H9 (cell line): ENCODE measurements at regions not wholly inside any gene's neighbourhood (a gene's known extent, or its start where the extent isn't known, plus 50 kb on each side); places are given as distances from the start of the nearest gene placed in this dataset.
"Not testable (repeated sequence)": the region's sequence is repeated elsewhere in the genome, so short reads cannot be mapped to it uniquely, and the experiment has no call there.

Experiments
- DNase-seq: peaks from one replicate; pipeline ENCODE4 v3.0.0-alpha.2; 2017
- H2AFZ ChIP-seq: one replicate; pipeline ENCODE4 v1.6.1; 2013; ENCODE audit warnings: mild to moderate bottlenecking, low read length, control low read depth, moderate library complexity
- H2AK5ac ChIP-seq: 2 replicates; pipeline ENCODE4 v1.6.1; 2013; ENCODE audit warnings: low read length, control low read depth, mixed read lengths; ENCODE audit not compliant: insufficient read length
- H2BK120ac ChIP-seq: one replicate; pipeline ENCODE4 v1.6.1; 2013; ENCODE audit warnings: low read depth, mild to moderate bottlenecking, low read length, control low read depth, inconsistent platforms; ENCODE audit not compliant: poor library complexity, severe bottlenecking
- H2BK12ac ChIP-seq: 2 replicates; pipeline ENCODE4 v1.6.1; 2013; ENCODE audit warnings: low read length, control low read depth, mixed read lengths, low read depth; ENCODE audit not compliant: insufficient read length
- H2BK15ac ChIP-seq: 2 replicates; pipeline ENCODE4 v1.6.1; 2013; ENCODE audit warnings: low read depth, low read length, control low read depth
- H2BK20ac ChIP-seq: one replicate; pipeline ENCODE4 v1.6.1; 2013; ENCODE audit warnings: low read depth, mild to moderate bottlenecking, low read length, control low read depth, inconsistent platforms; ENCODE audit not compliant: poor library complexity, severe bottlenecking
- H2BK5ac ChIP-seq: 2 replicates; pipeline ENCODE4 v1.6.1; 2013; ENCODE audit warnings: low read length, control low read depth, mixed read lengths; ENCODE audit not compliant: insufficient read length
- H3K14ac ChIP-seq: 2 replicates; pipeline ENCODE4 v1.6.1; 2013; ENCODE audit warnings: low read length, control low read depth; ENCODE audit not compliant: insufficient read depth
- H3K18ac ChIP-seq: 2 replicates; pipeline ENCODE4 v1.6.1; 2013; ENCODE audit warnings: low read depth, mild to moderate bottlenecking, mixed read lengths, low read length, control low read depth; ENCODE audit not compliant: insufficient read length
- H3K23ac ChIP-seq: 2 replicates; pipeline ENCODE4 v1.6.1; 2013; ENCODE audit warnings: low read length, control low read depth, mixed read lengths, low read depth; ENCODE audit not compliant: insufficient read length
- H3K23me2 ChIP-seq: 2 replicates; pipeline ENCODE4 v1.6.1; 2013; ENCODE audit warnings: low read depth, mild to moderate bottlenecking, mixed read lengths, low read length, control low read depth; ENCODE audit not compliant: insufficient read length, poor library complexity, severe bottlenecking
- H3K27ac ChIP-seq: 2 replicates; pipeline ENCODE4 v1.5.1; 2013; ENCODE audit warnings: low read length, control low read depth, mixed read lengths, low read depth; ENCODE audit not compliant: insufficient read length
- H3K27me3 ChIP-seq: 2 replicates; pipeline ENCODE4 v1.6.1; 2013; ENCODE audit warnings: low read length, control low read depth, inconsistent platforms; ENCODE audit not compliant: insufficient read depth
- H3K4ac ChIP-seq: 2 replicates; pipeline ENCODE4 v1.6.1; 2013; ENCODE audit warnings: low read depth, mild to moderate bottlenecking, control low read depth, inconsistent platforms, low read length, moderate library complexity
- H3K4me1 ChIP-seq: 2 replicates; pipeline ENCODE4 v1.6.1; 2013; ENCODE audit warnings: low read length, control low read depth, inconsistent platforms; ENCODE audit not compliant: insufficient read depth
- H3K4me2 ChIP-seq: 2 replicates; pipeline ENCODE4 v1.6.1; 2013; ENCODE audit warnings: low read length, control low read depth, mixed read lengths; ENCODE audit not compliant: insufficient read length, insufficient read depth
- H3K56ac ChIP-seq: 2 replicates; pipeline ENCODE4 v1.6.1; 2013; ENCODE audit warnings: low read depth, mild to moderate bottlenecking, mixed read lengths, low read length, control low read depth; ENCODE audit not compliant: insufficient read length
- H3K79me1 ChIP-seq: 2 replicates; pipeline ENCODE4 v1.6.1; 2013; ENCODE audit warnings: low read depth, mild to moderate bottlenecking, moderate library complexity, low read length, control low read depth, inconsistent platforms; ENCODE audit not compliant: insufficient read depth, poor library complexity, severe bottlenecking
- H3K79me2 ChIP-seq: 2 replicates; pipeline ENCODE4 v1.6.1; 2013; ENCODE audit warnings: low read length, control low read depth, inconsistent platforms; ENCODE audit not compliant: insufficient read depth
- H3K9ac ChIP-seq: 2 replicates; pipeline ENCODE4 v1.6.1; 2013; ENCODE audit warnings: low read length, control low read depth, mixed read lengths; ENCODE audit not compliant: insufficient read length; ENCODE audit errors: extremely low read depth
- H3K9me3 ChIP-seq: one replicate; pipeline ENCODE4 v1.6.1; 2013; ENCODE audit warnings: low read depth, low read length, inconsistent platforms; ENCODE audit not compliant: control insufficient read depth
- H3T11ph ChIP-seq: one replicate; pipeline ENCODE4 v1.6.1; 2013; ENCODE audit warnings: mild to moderate bottlenecking, low read length, control low read depth, inconsistent platforms
- H4K20me1 ChIP-seq: one replicate; pipeline ENCODE4 v1.6.1; 2013; ENCODE audit not compliant: control insufficient read depth, insufficient read length, insufficient read depth
- H4K5ac ChIP-seq: 2 replicates; pipeline ENCODE4 v1.6.1; 2013; ENCODE audit warnings: low read depth, mild to moderate bottlenecking, mixed read lengths, low read length, control low read depth; ENCODE audit not compliant: insufficient read length
- H4K8ac ChIP-seq: replicated peaks from 2 replicates; pipeline ENCODE4 v1.6.1; 2013; ENCODE audit warnings: low read length, control low read depth, mixed read lengths, low read depth; ENCODE audit not compliant: insufficient read length
- H4K91ac ChIP-seq: 2 replicates; pipeline ENCODE4 v1.6.1; 2013; ENCODE audit warnings: low read depth, mild to moderate bottlenecking, moderate library complexity, mixed read lengths, low read length, control low read depth; ENCODE audit not compliant: insufficient read length
- H3K27ac Mint-ChIP-seq, 3 experiments: 2 replicates in 2 of 3; 3 replicates in 1 of 3; pipeline ENCODE4 v1.8.0; 2020 to 2021; ENCODE audit warnings: mixed read lengths in 3 of 3, mild to moderate bottlenecking in 1 of 3, moderate library complexity in 1 of 3
- H3K27me3 Mint-ChIP-seq: 2 replicates; pipeline ENCODE4 v1.8.0; 2021; ENCODE audit warnings: low read depth, mild to moderate bottlenecking, moderate library complexity, mixed read lengths
- H3K36me3 Mint-ChIP-seq, 3 experiments: 2 replicates in 2 of 3; 3 replicates in 1 of 3; pipeline ENCODE4 v1.8.0; 2020 to 2021; ENCODE audit warnings: low read depth in 3 of 3, mixed read lengths in 3 of 3; ENCODE audit not compliant: insufficient read depth in 1 of 3
- H3K4me1 Mint-ChIP-seq, 2 experiments: 2 replicates each; pipeline ENCODE4 v1.8.0; 2020; ENCODE audit warnings: mixed read lengths in 2 of 2
- H3K4me3 Mint-ChIP-seq, 2 experiments: 2 replicates in 1 of 2; 3 replicates in 1 of 2; pipeline ENCODE4 v1.8.0; 2020 to 2021; ENCODE audit warnings: mild to moderate bottlenecking in 2 of 2, mixed read lengths in 2 of 2, moderate library complexity in 1 of 2
- H3K9me3 Mint-ChIP-seq, 2 experiments: 2 replicates in 1 of 2; 3 replicates in 1 of 2; pipeline ENCODE4 v1.8.0; 2020; ENCODE audit warnings: mild to moderate bottlenecking in 2 of 2, mixed read lengths in 2 of 2, moderate library complexity in 1 of 2
- WGBS: extraction: QIAGEN DNeasy Blood & Tissue Kit; methylation state at CpG from one replicate; pipeline ENCODE4 v1.1.7; 2013; ENCODE audit warnings: missing lambda C conversion rate, low lambda C conversion rate, mixed read lengths; ENCODE audit not compliant: insufficient read length; ENCODE audit errors: extremely low coverage; 5-methylcytosine and 5-hydroxymethylcytosine counted together

DNA sequence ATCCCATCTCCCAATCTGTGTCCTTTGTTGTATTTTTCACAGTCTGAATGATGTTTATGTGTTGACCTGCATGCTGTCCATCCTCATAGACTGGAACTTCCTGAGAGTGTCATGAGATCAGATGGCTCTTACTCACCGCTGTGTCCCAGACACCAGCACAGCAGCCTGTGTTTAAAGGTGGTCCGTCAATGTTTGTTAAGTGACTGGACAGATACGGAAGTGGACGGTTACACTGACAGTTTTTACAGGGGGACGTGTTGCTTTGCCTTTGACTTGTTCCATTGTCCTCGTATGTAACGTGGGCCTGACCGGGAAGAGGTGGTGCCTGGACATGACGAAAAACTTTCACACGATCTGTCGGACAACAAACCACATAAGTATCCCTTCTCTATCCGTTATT, 56.7 kb upstream of the SULF2 start:
- not testable (repeated sequence) for H3T11ph ChIP-seq, H2BK12ac ChIP-seq, H2AFZ ChIP-seq, H3K14ac ChIP-seq, H3K4ac ChIP-seq, H3K9ac ChIP-seq, H3K4me1 ChIP-seq, H2BK15ac ChIP-seq, H3K56ac ChIP-seq, H3K79me2 ChIP-seq, H4K5ac ChIP-seq, H2BK120ac ChIP-seq, H2AK5ac ChIP-seq, H4K91ac ChIP-seq, H3K23ac ChIP-seq, H4K20me1 ChIP-seq, H3K4me2 ChIP-seq, H3K9me3 Mint-ChIP-seq, H3K27ac ChIP-seq, H3K9me3 ChIP-seq, H3K18ac ChIP-seq, H3K27me3 ChIP-seq, DNase-seq, H3K4me3 Mint-ChIP-seq, H3K36me3 Mint-ChIP-seq, H3K79me1 ChIP-seq, H4K8ac ChIP-seq, H3K27me3 Mint-ChIP-seq, H2BK20ac ChIP-seq, H3K23me2 ChIP-seq, H2BK5ac ChIP-seq
- Mint-ChIP-seq H3K27ac (peak overlapping the region in 1 of 3 experiments; percentile 0; a peak in 1 of 7 replicates), H3K4me1 (peaks cover 18 to 22% of the 10 kb centered on the region in 2 experiments)
- WGBS = no CpG with 5 or more reads among the region's 12 CpGs

DNA sequence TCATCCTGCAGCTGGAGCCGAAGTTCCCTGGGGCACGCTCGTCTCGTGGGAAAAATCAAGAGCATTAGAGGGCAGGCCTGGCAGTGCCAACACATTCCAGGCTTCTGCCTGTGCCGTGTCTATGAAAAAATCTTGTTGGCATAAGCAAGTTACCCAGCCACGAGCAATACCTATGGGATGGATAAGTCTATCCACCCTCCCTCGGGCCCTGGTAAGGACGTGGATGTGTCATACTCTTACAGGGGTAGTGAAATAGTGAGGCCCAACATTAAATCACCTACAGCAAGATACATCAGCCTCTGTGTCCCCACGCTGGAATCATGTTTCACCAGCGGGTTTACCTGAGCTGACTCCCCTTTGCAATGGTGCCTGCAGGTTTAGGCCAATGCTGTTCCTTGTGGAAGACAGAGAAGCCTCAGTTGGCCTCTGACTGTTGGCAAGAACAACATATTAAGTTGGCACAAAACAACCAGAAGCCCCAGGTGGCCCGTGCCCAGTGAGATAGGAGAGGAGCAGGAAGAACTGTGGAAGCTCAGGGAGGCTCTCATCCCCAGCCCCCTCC, 51.1 kb upstream of the SULF2 start:
- not testable (repeated sequence) for H2AFZ ChIP-seq, H3K9me3 Mint-ChIP-seq, DNase-seq, H4K5ac ChIP-seq, H3K27ac Mint-ChIP-seq, H3K18ac ChIP-seq, H3K27me3 ChIP-seq, H3K56ac ChIP-seq, H3K4me3 Mint-ChIP-seq, H4K8ac ChIP-seq, H2AK5ac ChIP-seq, H4K20me1 ChIP-seq, H3K4me2 ChIP-seq, H3K27me3 Mint-ChIP-seq, H3K23ac ChIP-seq, H3K4ac ChIP-seq, H2BK15ac ChIP-seq, H3K9me3 ChIP-seq, H2BK20ac ChIP-seq, H3K4me1 ChIP-seq, H3K23me2 ChIP-seq, H3K14ac ChIP-seq, H4K91ac ChIP-seq, H3K36me3 Mint-ChIP-seq, H2BK5ac ChIP-seq, H2BK120ac ChIP-seq, H3K79me1 ChIP-seq, H3K27ac ChIP-seq, H3T11ph ChIP-seq, H2BK12ac ChIP-seq, H3K9ac ChIP-seq, H3K4me1 Mint-ChIP-seq, H3K79me2 ChIP-seq
- no CpG with 5 or more reads among the region's 11 CpGs for WGBS
